ENCODE measurements at regions not wholly inside any gene's neighbourhood (a gene's known extent, or its start where the extent isn't known, plus 50 kb on each side); places are given as distances from the start of the nearest gene placed in this dataset.

GRCh38 chr10:36198322-36198721 is 556.2 kb upstream of the FZD8 start:
- Histone ChIP-seq H3K36me3 (replicated peaks in 1 of 2; ENCODE audit: control insufficient read depth in 1 of 2, insufficient read depth in 2 of 2, low read length in 2 of 2) (no peaks in the 10 kb centered on the region), H3K9me3 (replicated peaks in 1 of 2; ENCODE audit: control insufficient read depth in 1 of 2, insufficient read depth in 1 of 2, low read length in 2 of 2) (peaks cover 14 to 22% of the 10 kb centered on the region in 2 donors), H3K27me3 (ENCODE audit: control insufficient read depth in 2 of 2, insufficient read depth in 2 of 2, low read length in 2 of 2) (no peaks in the 10 kb centered on the region), H4K20me1 (ENCODE audit: insufficient read depth, low read length) (no peaks in the 10 kb centered on the region), H3K79me2 (ENCODE audit: insufficient read depth, low read length) (no peaks in the 10 kb centered on the region), H3K4me1 (ENCODE audit: control insufficient read depth in 1 of 2, insufficient read depth in 2 of 2, low read length in 2 of 2) (no peaks in the 10 kb centered on the region), H3K4me2 (replicated peaks; ENCODE audit: extremely low read depth, low read length, poor library complexity, severe bottlenecking) (no peak overlapping the region), H3K9ac (ENCODE audit: insufficient read depth, low read length, poor library complexity, severe bottlenecking) (no peak overlapping the region), H3K4me3 (replicated peaks in 1 of 3; ENCODE audit: low read depth in 2 of 3, low read length in 3 of 3) (no peak overlapping the region), H2AFZ (ENCODE audit: insufficient read depth, low read depth, low read length, poor library complexity, severe bottlenecking) (no peak overlapping the region), H3K27ac (ENCODE audit: low read depth in 1 of 2, low read length in 2 of 2) (no peak overlapping the region)
- peak overlapping the region in 1 of 7 donors; percentile 50 for H3K27ac Mint-ChIP-seq
- TF ChIP-seq CTCF (IDR thresholded peaks at IDR 0.05): no peak
- H3K4me3 Mint-ChIP-seq: no peak overlapping the region
- H3K4me1 Mint-ChIP-seq: no peaks in the 10 kb centered on the region
- peaks cover 0 to 2% (median 0%) of the 10 kb centered on the region in 3 donors for H3K27me3 Mint-ChIP-seq (ENCODE audit: low read depth in 3 of 3)
- no peaks in the 10 kb centered on the region for H3K36me3 Mint-ChIP-seq
- H3K9me3 Mint-ChIP-seq: peaks cover 3 to 21% (median 12%) of the 10 kb centered on the region in 7 donors
- no peak for DNase-seq
- intact Hi-C loops (cut with micrococcal nuclease): no loop called here

GRCh38 chr10:36195364-36195763 is 553.3 kb upstream of the FZD8 start:
- no peak for TF ChIP-seq CTCF (IDR thresholded peaks at IDR 0.05)
- H3K36me3 Mint-ChIP-seq: no peaks in the 10 kb centered on the region
- Histone ChIP-seq H4K20me1 (ENCODE audit: insufficient read depth, low read length) (no peaks in the 10 kb centered on the region), H3K9ac (ENCODE audit: insufficient read depth, low read length, poor library complexity, severe bottlenecking) (no peak overlapping the region), H3K27me3 (ENCODE audit: control insufficient read depth in 2 of 2, insufficient read depth in 2 of 2, low read length in 2 of 2) (no peaks in the 10 kb centered on the region), H3K79me2 (ENCODE audit: insufficient read depth, low read length) (no peaks in the 10 kb centered on the region), H2AFZ (ENCODE audit: insufficient read depth, low read depth, low read length, poor library complexity, severe bottlenecking) (no peak overlapping the region), H3K4me2 (replicated peaks; ENCODE audit: extremely low read depth, low read length, poor library complexity, severe bottlenecking) (no peak overlapping the region), H3K9me3 (replicated peaks in 1 of 2; ENCODE audit: control insufficient read depth in 1 of 2, insufficient read depth in 1 of 2, low read length in 2 of 2) (peaks cover 17 to 28% of the 10 kb centered on the region in 2 donors), H3K27ac (ENCODE audit: low read depth in 1 of 2, low read length in 2 of 2) (no peak overlapping the region), H3K4me3 (replicated peaks in 1 of 3; ENCODE audit: low read depth in 2 of 3, low read length in 3 of 3) (no peak overlapping the region), H3K36me3 (replicated peaks in 1 of 2; ENCODE audit: control insufficient read depth in 1 of 2, insufficient read depth in 2 of 2, low read length in 2 of 2) (no peaks in the 10 kb centered on the region), H3K4me1 (ENCODE audit: control insufficient read depth in 1 of 2, insufficient read depth in 2 of 2, low read length in 2 of 2) (no peaks in the 10 kb centered on the region)
- no CpG with 5 or more reads among the region's 3 CpGs for WGBS (ENCODE audit: insufficient coverage)
- intact Hi-C loops (cut with micrococcal nuclease): no loop called here
- H3K27ac Mint-ChIP-seq: no peak overlapping the region
- no peak for DNase-seq
- H3K27me3 Mint-ChIP-seq (ENCODE audit: low read depth in 3 of 3): no peaks in the 10 kb centered on the region
- H3K4me1 Mint-ChIP-seq: no peaks in the 10 kb centered on the region
- H3K9me3 Mint-ChIP-seq: peaks cover 11 to 26% (median 16%) of the 10 kb centered on the region in 7 donors
- no peak overlapping the region for H3K4me3 Mint-ChIP-seq
